CD4-positive, alpha-beta T cell treated with Interleukin-1 beta for 1 hour (primary cell): ENCODE measurements at regions not wholly inside any gene's neighbourhood (a gene's known extent, or its start where the extent isn't known, plus 50 kb on each side); places are given as distances from the start of the nearest gene placed in this dataset.
A peak's percentile ranks its signal among the peaks of the same experiment; 100 is the strongest.
"Not testable (repeated sequence)": the region's sequence is repeated elsewhere in the genome, so short reads cannot be mapped to it uniquely, and the experiment has no call there.

Experiments
- DNase-seq, 2 donors: peaks; one replicate each; pipeline ENCODE4 v3.0.0-alpha.2; 2020 to 2022

GRCh38 chr22:46040471-46041465, 63.8 kb upstream of the WNT7B start:
- no peak for DNase-seq

GRCh38 chr22:46041642-46042041, 64.7 kb upstream of the WNT7B start:
- DNase-seq = no peak

DNA sequence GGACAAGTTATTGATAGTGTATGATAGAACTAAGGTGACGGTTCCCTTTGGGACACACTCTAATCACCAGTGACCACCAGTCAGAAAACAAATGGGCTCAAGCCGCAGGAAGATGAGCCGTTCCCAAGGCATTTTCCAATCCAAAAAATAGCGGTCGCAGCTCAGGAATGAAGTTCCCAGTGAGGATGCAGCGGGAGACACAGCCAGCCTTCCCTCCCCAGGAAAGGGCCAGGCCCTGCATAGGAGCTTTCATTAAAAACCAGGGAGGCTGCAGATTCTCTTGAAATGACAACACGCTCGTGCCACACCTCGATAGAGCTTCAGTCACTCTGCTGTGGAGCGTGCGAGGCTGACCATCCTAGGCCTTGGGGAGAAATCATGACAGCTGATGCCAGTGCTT, 65.8 kb upstream of the WNT7B start:
- DNase-seq = no peak

DNA sequence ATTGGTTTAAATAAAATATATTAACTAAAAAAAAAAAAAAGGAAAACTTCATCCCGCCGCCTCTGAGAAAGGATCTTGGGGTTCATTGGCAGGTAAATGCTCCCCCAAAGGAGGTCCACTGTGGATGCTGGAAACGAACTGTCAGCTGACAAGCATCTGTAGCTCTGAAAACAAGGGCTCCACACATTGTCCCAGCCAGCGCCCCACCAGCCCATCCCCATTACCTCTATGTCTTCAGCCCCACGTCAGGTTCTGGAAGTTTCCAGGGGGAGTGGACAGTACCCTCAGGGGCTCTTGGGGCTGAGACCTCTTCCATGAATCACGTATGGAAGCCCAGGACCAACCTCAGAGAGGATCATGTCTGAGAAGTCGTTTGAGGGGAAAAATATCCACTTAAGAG, 66.4 kb upstream of the WNT7B start:
- no peak for DNase-seq

GRCh38 chr22:46043816-46044620, 67.1 kb upstream of the WNT7B start:
- DNase-seq = no peak

GRCh38 chr22:46044621-46045458, 67.9 kb upstream of the WNT7B start:
- peak in 1 of 2 donors; percentile 26 for DNase-seq

- DNase-seq = no peak
These were observed 68.7 kb upstream of the WNT7B start for GRCh38 chr22:46045459-46046298.

DNA sequence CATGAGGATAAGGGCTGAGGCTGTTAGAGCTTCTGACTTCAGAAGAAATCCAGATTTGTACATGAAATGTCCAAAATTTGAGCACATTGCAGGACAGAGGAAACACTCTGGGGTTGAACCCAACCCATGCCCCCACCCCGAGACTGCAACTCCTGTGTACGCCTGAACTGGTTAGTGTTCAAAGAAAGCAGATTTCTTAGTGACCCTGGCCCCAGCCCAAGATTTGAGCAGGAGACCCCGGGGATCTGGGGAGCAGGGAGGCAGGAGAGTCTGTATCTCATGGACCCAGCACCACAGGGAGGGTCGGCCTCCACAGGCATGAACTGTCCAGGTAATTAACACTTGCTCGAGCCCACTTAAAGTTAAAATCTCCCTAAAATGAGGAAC, 69.3 kb upstream of the WNT7B start:
- DNase-seq = no peak

DNA sequence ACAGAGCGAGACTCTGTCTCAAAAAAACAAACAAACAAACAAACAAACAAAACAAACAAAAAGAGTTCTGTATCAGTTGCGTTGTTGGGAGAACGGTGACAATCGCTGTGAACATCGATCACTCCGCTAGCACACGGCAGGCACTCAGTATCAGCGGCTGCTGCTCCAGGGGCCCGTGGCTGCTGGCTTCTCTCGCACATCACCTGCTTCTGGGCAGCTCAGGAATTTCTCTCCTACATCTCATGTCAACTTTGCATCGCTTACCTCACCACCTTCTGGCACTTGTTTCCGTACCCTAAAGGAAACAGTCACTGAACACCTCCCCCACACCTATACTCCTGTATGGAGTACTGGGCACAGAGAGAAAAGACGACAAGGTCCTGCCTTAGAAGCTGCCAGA, 70.3 kb upstream of the WNT7B start:
- DNase-seq = no peak

DNA sequence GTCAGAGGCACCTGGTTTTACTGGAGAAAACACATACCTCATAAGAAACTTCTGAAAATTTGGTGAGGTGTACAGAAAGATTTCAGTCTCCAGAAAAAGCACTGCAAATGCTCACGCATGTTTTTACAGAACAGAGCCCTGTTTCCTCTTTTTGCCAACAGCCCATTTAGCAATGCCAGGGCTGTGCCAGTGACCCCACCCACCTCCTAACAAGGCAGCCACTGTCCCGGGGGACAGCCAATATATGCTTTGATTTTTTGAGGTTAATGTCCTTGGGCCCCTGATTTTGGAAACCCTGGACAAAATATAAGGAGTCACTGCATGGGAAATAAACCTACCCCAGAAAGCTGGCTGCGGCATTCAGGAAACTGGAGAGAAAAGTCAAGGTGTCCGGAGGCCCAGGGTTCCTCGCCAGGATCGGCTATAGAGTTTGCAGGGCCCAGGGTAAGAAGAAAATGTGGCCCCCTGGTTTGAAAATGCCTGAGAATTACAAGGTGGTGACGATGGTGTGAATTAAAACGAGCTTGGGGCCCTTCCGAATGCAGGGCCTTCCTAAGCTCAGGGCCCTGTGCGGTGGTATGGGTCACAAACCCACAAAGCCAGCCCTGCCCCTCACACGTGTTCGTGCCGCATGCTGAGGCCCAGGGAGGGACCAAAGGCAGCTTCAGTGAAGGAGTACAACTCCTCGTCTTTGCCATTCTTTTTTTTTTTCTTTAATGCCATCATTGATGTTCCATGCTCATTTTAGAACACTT, 71.1 kb upstream of the WNT7B start:
- DNase-seq = peak in 1 of 2 donors; percentile 17

DNA sequence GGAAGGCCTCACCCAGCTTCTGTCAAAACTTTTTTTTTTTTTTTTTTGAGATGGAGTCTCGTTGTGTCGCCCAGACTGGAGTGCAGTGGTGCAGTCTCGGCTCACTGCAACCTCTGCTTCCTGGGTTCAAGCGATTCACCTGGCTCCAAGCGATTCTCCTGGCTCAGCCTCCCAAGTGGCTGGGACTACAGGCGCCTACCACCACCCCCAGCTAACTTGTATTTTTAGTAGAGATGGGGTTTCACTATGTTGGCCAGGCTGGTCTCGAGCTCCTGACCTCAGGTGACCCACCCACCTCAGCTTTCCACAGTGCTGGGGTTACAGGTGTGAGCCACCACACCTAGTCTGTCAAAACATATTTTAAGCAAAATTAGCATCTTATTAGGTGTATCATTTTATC, 71.7 kb upstream of the WNT7B start:
- DNase-seq = not testable (repeated sequence)

DNA sequence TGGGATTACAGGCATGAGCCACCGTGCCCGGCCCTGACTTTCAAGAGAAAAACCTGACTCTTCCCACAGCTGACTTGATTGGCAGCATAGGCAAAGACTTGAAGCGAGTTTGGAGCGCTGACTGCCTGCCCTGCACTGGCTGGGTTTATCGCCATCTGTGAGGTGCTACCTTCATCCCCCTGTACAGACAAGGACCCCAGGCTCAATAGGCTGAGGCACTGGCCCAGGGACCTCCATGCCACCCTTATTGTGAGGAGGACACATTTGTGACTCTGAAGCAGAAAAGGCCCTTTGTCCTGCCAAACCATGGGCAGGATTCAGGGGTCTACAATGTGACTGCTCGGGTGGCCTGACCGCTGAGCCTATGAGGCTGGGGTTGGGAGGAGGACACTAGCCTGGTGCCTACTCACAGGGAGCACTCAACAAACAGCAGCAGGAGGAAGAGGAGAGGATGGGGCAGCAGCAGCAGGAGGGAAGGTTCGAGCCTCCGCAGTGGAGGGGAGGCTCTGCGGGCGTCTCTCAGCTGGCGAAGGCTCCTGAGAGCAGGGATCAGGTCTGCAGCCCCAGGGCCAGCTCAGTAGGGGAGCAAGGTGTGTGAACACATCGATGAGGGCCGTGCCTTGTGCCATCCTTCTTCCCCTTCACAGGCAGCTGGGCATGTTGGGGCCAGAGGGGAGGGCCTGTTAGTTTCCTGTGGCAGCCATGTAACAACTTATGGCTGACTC, 72.9 kb upstream of the WNT7B start:
- DNase-seq = no peak

- no peak for DNase-seq
These were observed 73.5 kb upstream of the WNT7B start for GRCh38 chr22:46050451-46050845.

- DNase-seq = no peak
These were observed 74.1 kb upstream of the WNT7B start for GRCh38 chr22:46050916-46051614.

DNA sequence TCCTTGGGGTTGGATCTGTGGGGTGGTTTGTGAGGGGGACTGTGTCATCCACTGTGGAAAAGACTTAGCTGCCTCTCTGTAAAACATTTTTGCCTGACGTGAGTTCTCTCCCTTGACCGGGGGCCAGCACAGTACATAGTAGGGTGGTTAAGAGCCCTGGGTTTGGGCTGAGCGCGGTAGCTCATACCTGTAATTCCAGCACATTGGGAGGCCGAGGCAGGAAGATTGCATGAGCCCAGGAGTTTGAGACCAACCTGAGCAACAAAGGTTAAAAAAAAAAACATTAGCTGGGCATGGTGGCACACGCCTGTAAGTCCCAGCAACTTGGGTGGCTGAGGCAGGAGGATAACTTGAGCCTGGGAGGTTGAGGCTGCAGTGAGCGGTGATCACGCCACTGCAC, 74.7 kb upstream of the WNT7B start:
- DNase-seq = no peak

DNA sequence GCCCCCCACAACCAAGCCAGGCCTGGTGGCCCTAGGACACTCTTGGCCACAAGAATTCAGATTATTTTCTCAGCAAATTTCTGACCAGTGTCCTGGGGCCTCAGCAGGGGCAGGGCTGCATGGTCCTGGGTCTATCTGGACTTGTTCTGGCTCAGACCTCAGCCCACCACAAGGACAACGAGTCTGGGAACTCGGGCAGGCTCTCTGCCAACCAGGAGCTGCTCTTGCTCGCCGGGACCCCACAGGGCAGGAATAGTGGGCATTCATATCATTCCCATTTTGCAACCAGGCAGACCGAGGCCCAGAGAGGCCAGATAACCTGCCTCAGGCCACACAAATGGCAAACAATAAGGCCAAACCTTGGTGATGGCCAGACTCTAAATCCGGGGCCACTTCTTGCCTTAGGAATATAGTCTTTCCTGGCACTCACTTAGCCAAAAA, 75.4 kb upstream of the WNT7B start:
- DNase-seq = no peak

GRCh38 chr22:46052801-46053562, 76.0 kb upstream of the WNT7B start:
- DNase-seq = peak in 1 of 2 donors; percentile 15

DNA sequence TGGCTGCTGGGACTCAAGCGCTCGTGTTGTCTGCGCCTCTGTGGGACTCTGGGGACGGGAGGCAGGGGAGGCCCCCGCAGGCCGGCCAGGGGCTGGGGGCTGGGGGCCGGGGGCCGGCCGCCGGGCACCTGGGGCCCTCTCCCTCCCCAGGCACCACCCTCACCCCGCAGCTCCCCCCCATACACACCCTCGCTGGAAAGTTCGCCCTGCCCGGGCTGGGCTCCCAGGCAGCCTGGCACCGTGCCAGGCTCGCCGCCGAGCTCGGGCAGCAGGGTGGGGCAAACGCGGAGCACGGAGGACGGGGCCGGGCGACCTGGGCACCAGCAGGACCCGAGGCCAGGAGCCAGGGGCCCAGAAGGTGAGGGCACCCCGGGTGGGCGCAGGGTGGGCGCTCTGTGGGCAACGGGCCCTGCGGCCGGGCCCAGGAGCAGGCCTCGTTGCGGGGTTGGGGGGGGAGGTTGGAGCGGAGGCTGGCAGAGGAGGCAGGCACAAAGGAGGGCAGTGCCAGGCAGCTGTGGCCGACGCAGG, 76.7 kb upstream of the WNT7B start:
- peak; percentile 49 to 63 for DNase-seq
